Smooth muscle cell (in vitro differentiated cells): ENCODE measurements at regions not wholly inside any gene's neighbourhood (a gene's known extent, or its start where the extent isn't known, plus 50 kb on each side); places are given as distances from the start of the nearest gene placed in this dataset.
"Not testable (repeated sequence)": the region's sequence is repeated elsewhere in the genome, so short reads cannot be mapped to it uniquely, and the experiment has no call there.

Experiments
- DNase-seq: peaks from one replicate; lab custom pipeline; 2025; ENCODE audit not compliant: unreplicated experiment; lab: John Stamatoyannopoulos, UW
- H2AFZ ChIP-seq: fragments of 200-600 bp; sonication (generic); 2 replicates; pipeline ENCODE4 v1.6.0; 2016; ENCODE audit warnings: antibody characterized with exemption, low read depth, mild to moderate bottlenecking
- H3F3A ChIP-seq: fragments of 200-600 bp; sonication (generic); 2 replicates; pipeline ENCODE4 v1.6.0; 2017; ENCODE audit warnings: antibody characterized with exemption, low read depth
- H3K27ac ChIP-seq: fragments of 200-600 bp; sonication (generic); 2 replicates; pipeline ENCODE4 v1.5.1; 2016; ENCODE audit warnings: low read depth, mild to moderate bottlenecking
- H3K27me3 ChIP-seq: fragments of 200-600 bp; sonication (generic); 2 replicates; pipeline ENCODE4 v1.6.1; 2016; ENCODE audit warnings: low read depth, mild to moderate bottlenecking
- H3K36me3 ChIP-seq: fragments of 200-600 bp; sonication (generic); 2 replicates; pipeline ENCODE4 v1.5.1; 2016; ENCODE audit warnings: low read depth
- H3K4me1 ChIP-seq: fragments of 200-600 bp; sonication (generic); 2 replicates; pipeline ENCODE4 v1.5.1; 2016; ENCODE audit warnings: low read depth
- H3K4me2 ChIP-seq: fragments of 200-600 bp; sonication (generic); 2 replicates; pipeline ENCODE4 v1.6.0; 2016; ENCODE audit warnings: mild to moderate bottlenecking
- H3K4me3 ChIP-seq: fragments of 200-600 bp; sonication (generic); 2 replicates; pipeline ENCODE4 v1.5.1; 2016; ENCODE audit warnings: mild to moderate bottlenecking
- H3K79me2 ChIP-seq: fragments of 200-600 bp; sonication (generic); 2 replicates; pipeline ENCODE4 v1.6.0; 2016; ENCODE audit warnings: low read depth, mild to moderate bottlenecking
- H3K9ac ChIP-seq: fragments of 200-600 bp; sonication (generic); 2 replicates; pipeline ENCODE4 v1.6.0; 2016; ENCODE audit warnings: low read depth
- H3K9me3 ChIP-seq: fragments of 200-600 bp; sonication (generic); replicated peaks from 2 replicates; pipeline ENCODE4 v1.5.1; 2016; ENCODE audit warnings: low read depth
- H4K20me1 ChIP-seq: fragments of 200-600 bp; sonication (generic); 2 replicates; pipeline ENCODE4 v1.6.0; 2016; ENCODE audit warnings: low read depth
- CTCF ChIP-seq: fragments of 200-600 bp; sonication (generic); IDR thresholded peaks from 2 replicates; pipeline ENCODE4 v1.5.1; 2017; ENCODE audit warnings: borderline replicate concordance, mild to moderate bottlenecking, antibody characterized with exemption; ENCODE audit not compliant: insufficient read depth, poor library complexity, severe bottlenecking
- WGBS: methylation state at CpG from one replicate; pipeline ENCODE4 v1.1.7; 2016; ENCODE audit warnings: low lambda C conversion rate; 5-methylcytosine and 5-hydroxymethylcytosine counted together

GRCh38 chr3:67154429-67154828 is 156.3 kb downstream of the KBTBD8 start:
- Histone ChIP-seq H3K9ac (no peak overlapping the region), H3K27ac (no peak overlapping the region), H3K79me2 (no peaks in the 10 kb centered on the region), H3K9me3 (no peaks in the 10 kb centered on the region), H3F3A (no peaks in the 10 kb centered on the region), H2AFZ (no peak overlapping the region), H3K4me2 (no peak overlapping the region), H3K4me3 (no peak overlapping the region), H4K20me1 (no peaks in the 10 kb centered on the region), H3K27me3 (no peaks in the 10 kb centered on the region), H3K36me3 (no peaks in the 10 kb centered on the region), H3K4me1 (no peaks in the 10 kb centered on the region)
- 65% methylated on average over 8 of the region's 8 CpGs for WGBS
- TF ChIP-seq CTCF = no peak
- no peak for DNase-seq

GRCh38 chr3:67167481-67167880 is 169.4 kb downstream of the KBTBD8 start:
- no peak for TF ChIP-seq CTCF
- H3K27me3 ChIP-seq = no peaks in the 10 kb centered on the region
- no peak overlapping the region for H3K9ac ChIP-seq
- no peak overlapping the region for H3K27ac ChIP-seq
- no peaks in the 10 kb centered on the region for H3K36me3 ChIP-seq
- no peaks in the 10 kb centered on the region for H4K20me1 ChIP-seq
- H3K4me2 ChIP-seq = no peak overlapping the region
- 51% methylated on average over 3 of the region's 3 CpGs for WGBS
- H2AFZ ChIP-seq = no peak overlapping the region
- no peak overlapping the region for H3K4me3 ChIP-seq
- H3K9me3 ChIP-seq = no peaks in the 10 kb centered on the region
- no peaks in the 10 kb centered on the region for H3K79me2 ChIP-seq
- H3K4me1 ChIP-seq = no peaks in the 10 kb centered on the region
- H3F3A ChIP-seq = no peaks in the 10 kb centered on the region
- DNase-seq = no peak

- Histone ChIP-seq H3K36me3 (no peaks in the 10 kb centered on the region), H3K4me2 (no peak overlapping the region), H3F3A (no peaks in the 10 kb centered on the region), H3K79me2 (no peaks in the 10 kb centered on the region), H3K9me3 (no peaks in the 10 kb centered on the region), H3K4me1 (no peaks in the 10 kb centered on the region), H3K27me3 (no peaks in the 10 kb centered on the region), H3K9ac (no peak overlapping the region), H3K27ac (no peak overlapping the region), H4K20me1 (no peaks in the 10 kb centered on the region), H2AFZ (no peak overlapping the region), H3K4me3 (no peak overlapping the region)
- no peak for TF ChIP-seq CTCF
- 91% methylated on average over 2 of the region's 2 CpGs for WGBS
- DNase-seq = no peak
These were observed 173.7 kb downstream of the KBTBD8 start for GRCh38 chr3:67171841-67172240.

- not testable (repeated sequence) for H3K4me3 ChIP-seq, H3K9ac ChIP-seq, H3K4me2 ChIP-seq, H3F3A ChIP-seq, H3K4me1 ChIP-seq, H3K27me3 ChIP-seq, H3K79me2 ChIP-seq, DNase-seq, H3K36me3 ChIP-seq, H3K27ac ChIP-seq, H4K20me1 ChIP-seq, H3K9me3 ChIP-seq, H2AFZ ChIP-seq
- WGBS = 83% methylated on average over 3 of the region's 3 CpGs
These were observed 175.0 kb downstream of the KBTBD8 start for GRCh38 chr3:67173130-67173529.
